CD4-positive, alpha-beta T cell treated with Interleukin-10 for 1 hour (primary cell): ENCODE measurements at regions not wholly inside any gene's neighbourhood (a gene's known extent, or its start where the extent isn't known, plus 50 kb on each side); places are given as distances from the start of the nearest gene placed in this dataset.
A peak's percentile ranks its signal among the peaks of the same experiment; 100 is the strongest.

Source experiments
- DNase-seq: peaks from one replicate; pipeline ENCODE4 v3.0.0-alpha.2; 2020

- no peak for DNase-seq
Measured at GRCh38 chr13:40476175-40476958, 190.1 kb downstream of the FOXO1 start.

- DNase-seq = no peak
Measured at GRCh38 chr13:40477623-40478608, 188.5 kb downstream of the FOXO1 start.

GRCh38 chr13:40478775-40479174, 187.7 kb downstream of the FOXO1 start:
- DNase-seq = no peak

- no peak for DNase-seq
Measured at GRCh38 chr13:40479196-40479845, 187.1 kb downstream of the FOXO1 start.

GRCh38 chr13:40480012-40480914, 186.2 kb downstream of the FOXO1 start:
- peak; percentile 16 for DNase-seq

- no peak for DNase-seq
Measured at GRCh38 chr13:40480915-40481516, 185.4 kb downstream of the FOXO1 start.

- no peak for DNase-seq
Measured at GRCh38 chr13:40483601-40484000, 182.8 kb downstream of the FOXO1 start.

- no peak for DNase-seq
Measured at GRCh38 chr13:40484101-40484800, 182.2 kb downstream of the FOXO1 start.

GRCh38 chr13:40484974-40485373, 181.5 kb downstream of the FOXO1 start:
- DNase-seq = peak; percentile 19

GRCh38 chr13:40485611-40486517, 180.6 kb downstream of the FOXO1 start:
- DNase-seq = peak; percentile 86

GRCh38 chr13:40486518-40487163, 179.8 kb downstream of the FOXO1 start:
- no peak for DNase-seq

- DNase-seq = no peak
Measured at GRCh38 chr13:40488869-40489391, 177.5 kb downstream of the FOXO1 start.

GRCh38 chr13:40490086-40490758, 176.2 kb downstream of the FOXO1 start:
- peak; percentile 56 for DNase-seq

- no peak for DNase-seq
Measured at GRCh38 chr13:40492511-40492910, 173.9 kb downstream of the FOXO1 start.

- DNase-seq = peak; percentile 49
Measured at GRCh38 chr13:40494513-40494912, 171.9 kb downstream of the FOXO1 start.

GRCh38 chr13:40494946-40495620, 171.4 kb downstream of the FOXO1 start:
- peak; percentile 60 for DNase-seq

- no peak for DNase-seq
Measured at GRCh38 chr13:40495621-40496001, 170.8 kb downstream of the FOXO1 start.
